H9 (cell line): ENCODE measurements at regions not wholly inside any gene's neighbourhood (a gene's known extent, or its start where the extent isn't known, plus 50 kb on each side); places are given as distances from the start of the nearest gene placed in this dataset.

Source experiments
- DNase-seq: peaks from one replicate; pipeline ENCODE4 v3.0.0-alpha.2; 2017
- H2AFZ ChIP-seq: one replicate; pipeline ENCODE4 v1.6.1; 2013; ENCODE audit warnings: mild to moderate bottlenecking, low read length, control low read depth, moderate library complexity
- H2AK5ac ChIP-seq: 2 replicates; pipeline ENCODE4 v1.6.1; 2013; ENCODE audit warnings: low read length, control low read depth, mixed read lengths; ENCODE audit not compliant: insufficient read length
- H2BK120ac ChIP-seq: one replicate; pipeline ENCODE4 v1.6.1; 2013; ENCODE audit warnings: low read depth, mild to moderate bottlenecking, low read length, control low read depth, inconsistent platforms; ENCODE audit not compliant: poor library complexity, severe bottlenecking
- H2BK12ac ChIP-seq: 2 replicates; pipeline ENCODE4 v1.6.1; 2013; ENCODE audit warnings: low read length, control low read depth, mixed read lengths, low read depth; ENCODE audit not compliant: insufficient read length
- H2BK15ac ChIP-seq: 2 replicates; pipeline ENCODE4 v1.6.1; 2013; ENCODE audit warnings: low read depth, low read length, control low read depth
- H2BK20ac ChIP-seq: one replicate; pipeline ENCODE4 v1.6.1; 2013; ENCODE audit warnings: low read depth, mild to moderate bottlenecking, low read length, control low read depth, inconsistent platforms; ENCODE audit not compliant: poor library complexity, severe bottlenecking
- H2BK5ac ChIP-seq: 2 replicates; pipeline ENCODE4 v1.6.1; 2013; ENCODE audit warnings: low read length, control low read depth, mixed read lengths; ENCODE audit not compliant: insufficient read length
- H3K14ac ChIP-seq: 2 replicates; pipeline ENCODE4 v1.6.1; 2013; ENCODE audit warnings: low read length, control low read depth; ENCODE audit not compliant: insufficient read depth
- H3K18ac ChIP-seq: 2 replicates; pipeline ENCODE4 v1.6.1; 2013; ENCODE audit warnings: low read depth, mild to moderate bottlenecking, mixed read lengths, low read length, control low read depth; ENCODE audit not compliant: insufficient read length
- H3K23ac ChIP-seq: 2 replicates; pipeline ENCODE4 v1.6.1; 2013; ENCODE audit warnings: low read length, control low read depth, mixed read lengths, low read depth; ENCODE audit not compliant: insufficient read length
- H3K23me2 ChIP-seq: 2 replicates; pipeline ENCODE4 v1.6.1; 2013; ENCODE audit warnings: low read depth, mild to moderate bottlenecking, mixed read lengths, low read length, control low read depth; ENCODE audit not compliant: insufficient read length, poor library complexity, severe bottlenecking
- H3K27ac ChIP-seq: 2 replicates; pipeline ENCODE4 v1.5.1; 2013; ENCODE audit warnings: low read length, control low read depth, mixed read lengths, low read depth; ENCODE audit not compliant: insufficient read length
- H3K27me3 ChIP-seq: 2 replicates; pipeline ENCODE4 v1.6.1; 2013; ENCODE audit warnings: low read length, control low read depth, inconsistent platforms; ENCODE audit not compliant: insufficient read depth
- H3K4ac ChIP-seq: 2 replicates; pipeline ENCODE4 v1.6.1; 2013; ENCODE audit warnings: low read depth, mild to moderate bottlenecking, control low read depth, inconsistent platforms, low read length, moderate library complexity
- H3K4me1 ChIP-seq: 2 replicates; pipeline ENCODE4 v1.6.1; 2013; ENCODE audit warnings: low read length, control low read depth, inconsistent platforms; ENCODE audit not compliant: insufficient read depth
- H3K4me2 ChIP-seq: 2 replicates; pipeline ENCODE4 v1.6.1; 2013; ENCODE audit warnings: low read length, control low read depth, mixed read lengths; ENCODE audit not compliant: insufficient read length, insufficient read depth
- H3K56ac ChIP-seq: 2 replicates; pipeline ENCODE4 v1.6.1; 2013; ENCODE audit warnings: low read depth, mild to moderate bottlenecking, mixed read lengths, low read length, control low read depth; ENCODE audit not compliant: insufficient read length
- H3K79me1 ChIP-seq: 2 replicates; pipeline ENCODE4 v1.6.1; 2013; ENCODE audit warnings: low read depth, mild to moderate bottlenecking, moderate library complexity, low read length, control low read depth, inconsistent platforms; ENCODE audit not compliant: insufficient read depth, poor library complexity, severe bottlenecking
- H3K79me2 ChIP-seq: 2 replicates; pipeline ENCODE4 v1.6.1; 2013; ENCODE audit warnings: low read length, control low read depth, inconsistent platforms; ENCODE audit not compliant: insufficient read depth
- H3K9ac ChIP-seq: 2 replicates; pipeline ENCODE4 v1.6.1; 2013; ENCODE audit warnings: low read length, control low read depth, mixed read lengths; ENCODE audit not compliant: insufficient read length; ENCODE audit errors: extremely low read depth
- H3K9me3 ChIP-seq: one replicate; pipeline ENCODE4 v1.6.1; 2013; ENCODE audit warnings: low read depth, low read length, inconsistent platforms; ENCODE audit not compliant: control insufficient read depth
- H3T11ph ChIP-seq: one replicate; pipeline ENCODE4 v1.6.1; 2013; ENCODE audit warnings: mild to moderate bottlenecking, low read length, control low read depth, inconsistent platforms
- H4K20me1 ChIP-seq: one replicate; pipeline ENCODE4 v1.6.1; 2013; ENCODE audit not compliant: control insufficient read depth, insufficient read length, insufficient read depth
- H4K5ac ChIP-seq: 2 replicates; pipeline ENCODE4 v1.6.1; 2013; ENCODE audit warnings: low read depth, mild to moderate bottlenecking, mixed read lengths, low read length, control low read depth; ENCODE audit not compliant: insufficient read length
- H4K8ac ChIP-seq: replicated peaks from 2 replicates; pipeline ENCODE4 v1.6.1; 2013; ENCODE audit warnings: low read length, control low read depth, mixed read lengths, low read depth; ENCODE audit not compliant: insufficient read length
- H4K91ac ChIP-seq: 2 replicates; pipeline ENCODE4 v1.6.1; 2013; ENCODE audit warnings: low read depth, mild to moderate bottlenecking, moderate library complexity, mixed read lengths, low read length, control low read depth; ENCODE audit not compliant: insufficient read length
- H3K27ac Mint-ChIP-seq, 3 experiments: 2 replicates in 2 of 3; 3 replicates in 1 of 3; pipeline ENCODE4 v1.8.0; 2020 to 2021; ENCODE audit warnings: mixed read lengths in 3 of 3, mild to moderate bottlenecking in 1 of 3, moderate library complexity in 1 of 3
- H3K27me3 Mint-ChIP-seq: 2 replicates; pipeline ENCODE4 v1.8.0; 2021; ENCODE audit warnings: low read depth, mild to moderate bottlenecking, moderate library complexity, mixed read lengths
- H3K36me3 Mint-ChIP-seq, 3 experiments: 2 replicates in 2 of 3; 3 replicates in 1 of 3; pipeline ENCODE4 v1.8.0; 2020 to 2021; ENCODE audit warnings: low read depth in 3 of 3, mixed read lengths in 3 of 3; ENCODE audit not compliant: insufficient read depth in 1 of 3
- H3K4me1 Mint-ChIP-seq, 2 experiments: 2 replicates each; pipeline ENCODE4 v1.8.0; 2020; ENCODE audit warnings: mixed read lengths in 2 of 2
- H3K4me3 Mint-ChIP-seq, 2 experiments: 2 replicates in 1 of 2; 3 replicates in 1 of 2; pipeline ENCODE4 v1.8.0; 2020 to 2021; ENCODE audit warnings: mild to moderate bottlenecking in 2 of 2, mixed read lengths in 2 of 2, moderate library complexity in 1 of 2
- H3K9me3 Mint-ChIP-seq, 2 experiments: 2 replicates in 1 of 2; 3 replicates in 1 of 2; pipeline ENCODE4 v1.8.0; 2020; ENCODE audit warnings: mild to moderate bottlenecking in 2 of 2, mixed read lengths in 2 of 2, moderate library complexity in 1 of 2
- CTCF ChIP-seq: fragments of 200-600 bp; sonication (generic); conservative IDR thresholded peaks from 3 replicates; pipeline ENCODE4 v1.8.0; 2021; ENCODE audit warnings: antibody characterized with exemption, mild to moderate bottlenecking
- WGBS: extraction: QIAGEN DNeasy Blood & Tissue Kit; methylation state at CpG from one replicate; pipeline ENCODE4 v1.1.7; 2013; ENCODE audit warnings: missing lambda C conversion rate, low lambda C conversion rate, mixed read lengths; ENCODE audit not compliant: insufficient read length; ENCODE audit errors: extremely low coverage; 5-methylcytosine and 5-hydroxymethylcytosine counted together

GRCh38 chr7:119724041-119724792 lies 548.8 kb upstream of the KCND2 start:
- H3K27me3 Mint-ChIP-seq: no peaks in the 10 kb centered on the region
- Histone ChIP-seq H3K56ac (no peak overlapping the region), H3K9ac (no peak overlapping the region), H2BK120ac (no peak overlapping the region), H4K20me1 (no peaks in the 10 kb centered on the region), H4K5ac (no peak overlapping the region), H3K79me1 (no peaks in the 10 kb centered on the region), H2AK5ac (no peak overlapping the region), H3K23ac (no peak overlapping the region), H2BK12ac (no peak overlapping the region), H3K23me2 (no peaks in the 10 kb centered on the region), H3K79me2 (no peaks in the 10 kb centered on the region), H3K4ac (no peak overlapping the region), H4K8ac (no peak overlapping the region), H3K4me2 (no peak overlapping the region), H2AFZ (no peak overlapping the region), H2BK5ac (no peak overlapping the region), H3K9me3 (no peaks in the 10 kb centered on the region), H3K27ac (no peak overlapping the region), H3K4me1 (no peaks in the 10 kb centered on the region), H2BK15ac (no peak overlapping the region), H2BK20ac (no peak overlapping the region), H3K14ac (no peak overlapping the region), H3K27me3 (no peaks in the 10 kb centered on the region), H4K91ac (no peak overlapping the region), H3K18ac (no peak overlapping the region), H3T11ph (no peak overlapping the region)
- no peaks in the 10 kb centered on the region; a peak in 1 of 5 replicates for H3K9me3 Mint-ChIP-seq
- H3K27ac Mint-ChIP-seq: no peak overlapping the region
- TF ChIP-seq CTCF: no peak
- H3K36me3 Mint-ChIP-seq: no peaks in the 10 kb centered on the region
- no peak overlapping the region for H3K4me3 Mint-ChIP-seq
- no CpG with 5 or more reads among the region's 13 CpGs for WGBS
- H3K4me1 Mint-ChIP-seq: peaks cover 0 to 5% of the 10 kb centered on the region in 2 experiments; a peak in 1 of 4 replicates
- no peak for DNase-seq
